HL-60 (cell line): ENCODE measurements at regions not wholly inside any gene's neighbourhood (a gene's known extent, or its start where the extent isn't known, plus 50 kb on each side); places are given as distances from the start of the nearest gene placed in this dataset.

Experiments
- CTCF ChIP-seq: IDR thresholded peaks from one replicate; pipeline ENCODE4 v1.5.1; 2011; ENCODE audit warnings: low read length, control low read depth, inconsistent platforms; ENCODE audit not compliant: insufficient read depth
- GABPA ChIP-seq: IDR thresholded peaks from 2 replicates; pipeline ENCODE4 v1.6.1; 2012; ENCODE audit warnings: low read depth

- TF ChIP-seq CTCF (no peak), GABPA (no peak)
These were observed 859.9 kb upstream of the SLC10A2 start for GRCh38 chr13:103926118-103926517.
